ENCODE measurements at regions not wholly inside any gene's neighbourhood (a gene's known extent, or its start where the extent isn't known, plus 50 kb on each side); places are given as distances from the start of the nearest gene placed in this dataset.

GRCh38 chr16:85528528-85529387 is 84.4 kb upstream of the GSE1 start:
- no peaks in the 10 kb centered on the region for H3K79me2 ChIP-seq (ENCODE audit: insufficient read depth, low read length)
- TF ChIP-seq EZH2phosphoT487 (IDR thresholded peaks at IDR 0.05; ENCODE audit: borderline replicate concordance) (no peak), CTCF (conservative IDR thresholded peaks at IDR 0.05; ENCODE audit: low read length) (peak; percentile 43)
- no peak overlapping the region for H3K4me3 ChIP-seq (ENCODE audit: low read length, poor library complexity, severe bottlenecking)
- H3K4me1 ChIP-seq (ENCODE audit: insufficient read depth, low read length, poor library complexity, severe bottlenecking), result no peaks in the 10 kb centered on the region
- H3K36me3 ChIP-seq (ENCODE audit: insufficient read depth, low read length), result no peaks in the 10 kb centered on the region
- no peaks in the 10 kb centered on the region for H3F3A ChIP-seq (ENCODE audit: low read depth)
- H4K20me1 ChIP-seq (ENCODE audit: insufficient read depth, low read length, poor library complexity, severe bottlenecking), result no peaks in the 10 kb centered on the region
- no peaks in the 10 kb centered on the region for H3K9me3 ChIP-seq (ENCODE audit: insufficient read depth, low read depth, low read length)
- no peak overlapping the region for H2AFZ ChIP-seq (ENCODE audit: low read length)
- no peak overlapping the region for H3K4me2 ChIP-seq (ENCODE audit: low read depth, low read length, poor library complexity, severe bottlenecking)
- H3K27me3 ChIP-seq (ENCODE audit: insufficient read depth, low read length, poor library complexity, severe bottlenecking), result no peaks in the 10 kb centered on the region
- H3K9me2 ChIP-seq (replicated peaks; ENCODE audit: low read depth, low read length), result no peaks in the 10 kb centered on the region
- no peak overlapping the region for H3K9ac ChIP-seq (ENCODE audit: low read depth, low read length, poor library complexity, severe bottlenecking)

GRCh38 chr16:85529489-85530369 is 83.4 kb upstream of the GSE1 start:
- H3K4me3 ChIP-seq (ENCODE audit: low read length, poor library complexity, severe bottlenecking), result no peak overlapping the region
- no peaks in the 10 kb centered on the region for H3K4me1 ChIP-seq (ENCODE audit: insufficient read depth, low read length, poor library complexity, severe bottlenecking)
- no peaks in the 10 kb centered on the region; the same call in 1 of the 2 replicates for H3K79me2 ChIP-seq (ENCODE audit: insufficient read depth, low read length)
- no peaks in the 10 kb centered on the region for H3K9me2 ChIP-seq (replicated peaks; ENCODE audit: low read depth, low read length)
- H3K9ac ChIP-seq (ENCODE audit: low read depth, low read length, poor library complexity, severe bottlenecking), result no peak overlapping the region
- H2AFZ ChIP-seq (ENCODE audit: low read length), result no peak overlapping the region
- no peak overlapping the region for H3K4me2 ChIP-seq (ENCODE audit: low read depth, low read length, poor library complexity, severe bottlenecking)
- TF ChIP-seq CTCF (conservative IDR thresholded peaks at IDR 0.05; ENCODE audit: low read length), result no peak; the same call in none of the 2 replicates
- no peak for TF ChIP-seq EZH2phosphoT487 (IDR thresholded peaks at IDR 0.05; ENCODE audit: borderline replicate concordance)
- H3F3A ChIP-seq (ENCODE audit: low read depth), result no peaks in the 10 kb centered on the region
- no peaks in the 10 kb centered on the region for H3K27me3 ChIP-seq (ENCODE audit: insufficient read depth, low read length, poor library complexity, severe bottlenecking)
- H3K36me3 ChIP-seq (ENCODE audit: insufficient read depth, low read length), result no peaks in the 10 kb centered on the region
- no peaks in the 10 kb centered on the region for H3K9me3 ChIP-seq (ENCODE audit: insufficient read depth, low read depth, low read length)
- no peaks in the 10 kb centered on the region for H4K20me1 ChIP-seq (ENCODE audit: insufficient read depth, low read length, poor library complexity, severe bottlenecking)

- TF ChIP-seq CTCF (conservative IDR thresholded peaks at IDR 0.05; ENCODE audit: low read length), result no peak
- TF ChIP-seq EZH2phosphoT487 (IDR thresholded peaks at IDR 0.05; ENCODE audit: borderline replicate concordance), result no peak
Observed at GRCh38 chr16:85530370-85530739, 82.8 kb upstream of the GSE1 start.

More at GRCh38 chr16:85530370-85530739, 82.8 kb upstream of the GSE1 start:
- Histone ChIP-seq H3K9ac (ENCODE audit: low read depth, low read length, poor library complexity, severe bottlenecking) (no peak overlapping the region), H3F3A (ENCODE audit: low read depth) (no peaks in the 10 kb centered on the region), H3K4me2 (ENCODE audit: low read depth, low read length, poor library complexity, severe bottlenecking) (no peak overlapping the region), H3K27me3 (ENCODE audit: insufficient read depth, low read length, poor library complexity, severe bottlenecking) (no peaks in the 10 kb centered on the region), H3K4me1 (ENCODE audit: insufficient read depth, low read length, poor library complexity, severe bottlenecking) (peaks cover 2% of the 10 kb centered on the region), H2AFZ (ENCODE audit: low read length) (no peak overlapping the region), H3K9me2 (replicated peaks; ENCODE audit: low read depth, low read length) (no peaks in the 10 kb centered on the region), H3K9me3 (ENCODE audit: insufficient read depth, low read depth, low read length) (no peaks in the 10 kb centered on the region), H3K4me3 (ENCODE audit: low read length, poor library complexity, severe bottlenecking) (no peak overlapping the region), H3K36me3 (ENCODE audit: insufficient read depth, low read length) (no peaks in the 10 kb centered on the region), H4K20me1 (ENCODE audit: insufficient read depth, low read length, poor library complexity, severe bottlenecking) (no peaks in the 10 kb centered on the region), H3K79me2 (ENCODE audit: insufficient read depth, low read length) (no peaks in the 10 kb centered on the region; the same call in 1 of the 2 replicates)

Measured in Loucy (cell line).